MM.1S (cell line): ENCODE measurements at regions not wholly inside any gene's neighbourhood (a gene's known extent, or its start where the extent isn't known, plus 50 kb on each side); places are given as distances from the start of the nearest gene placed in this dataset.

ENCODE experiments used
- DNase-seq: peaks from one replicate; pipeline ENCODE4 v3.0.0-alpha.2; 2015
- H2AFZ ChIP-seq: fragments of 300-600 bp; sonication (generic); 2 replicates; pipeline ENCODE4 v1.6.0; 2016; ENCODE audit warnings: antibody characterized with exemption, low read length
- H3F3A ChIP-seq: fragments of 300-600 bp; sonication (generic); 2 replicates; pipeline ENCODE4 v1.6.1; 2016; ENCODE audit warnings: mild to moderate bottlenecking, antibody characterized with exemption, low read length, moderate library complexity, mixed read lengths; ENCODE audit not compliant: insufficient read depth
- H3K27ac ChIP-seq: fragments of 300-600 bp; sonication (generic); 2 replicates; pipeline ENCODE4 v1.5.1; 2016; ENCODE audit warnings: mild to moderate bottlenecking, low read length
- H3K27me3 ChIP-seq: fragments of 300-600 bp; sonication (generic); replicated peaks from 2 replicates; pipeline ENCODE4 v1.6.0; 2016; ENCODE audit warnings: low read length; ENCODE audit not compliant: insufficient read depth
- H3K36me3 ChIP-seq: fragments of 300-600 bp; sonication (generic); replicated peaks from 2 replicates; pipeline ENCODE4 v1.6.1; 2016; ENCODE audit warnings: mild to moderate bottlenecking, low read length, mixed read lengths; ENCODE audit not compliant: insufficient read depth
- H3K4me1 ChIP-seq: fragments of 300-600 bp; sonication (generic); 2 replicates; pipeline ENCODE4 v1.6.1; 2016; ENCODE audit warnings: low read length, mixed read lengths
- H3K4me2 ChIP-seq: fragments of 300-600 bp; sonication (generic); 2 replicates; pipeline ENCODE4 v1.6.0; 2016; ENCODE audit warnings: low read depth, low read length
- H3K4me3 ChIP-seq: fragments of 300-600 bp; sonication (generic); 2 replicates; pipeline ENCODE4 v1.5.1; 2016; ENCODE audit warnings: low read length, mixed read lengths
- H3K79me2 ChIP-seq: fragments of 300-600 bp; sonication (generic); 2 replicates; pipeline ENCODE4 v1.6.1; 2016; ENCODE audit warnings: mixed run types, low read length, mixed read lengths
- H3K9ac ChIP-seq: fragments of 300-600 bp; sonication (generic); 2 replicates; pipeline ENCODE4 v1.6.1; 2016; ENCODE audit warnings: low read length, mixed read lengths
- H3K9me2 ChIP-seq: fragments of 300-600 bp; sonication (generic); replicated peaks from 2 replicates; pipeline ENCODE4 v1.6.1; 2016; ENCODE audit warnings: mild to moderate bottlenecking, low read length, mixed read lengths; ENCODE audit not compliant: insufficient read depth
- H3K9me3 ChIP-seq: fragments of 300-600 bp; sonication (generic); replicated peaks from 2 replicates; pipeline ENCODE4 v1.6.1; 2016; ENCODE audit warnings: mild to moderate bottlenecking, low read length, mixed read lengths; ENCODE audit not compliant: insufficient read depth
- H4K20me1 ChIP-seq: fragments of 300-600 bp; sonication (generic); 2 replicates; pipeline ENCODE4 v1.6.1; 2016; ENCODE audit warnings: mild to moderate bottlenecking, low read length, moderate library complexity, mixed read lengths; ENCODE audit not compliant: insufficient read depth
- CTCF ChIP-seq: fragments of 300-600 bp; sonication (generic); IDR thresholded peaks from 2 replicates; pipeline ENCODE4 v1.5.1; 2016; ENCODE audit warnings: antibody characterized with exemption, low read length, mixed read lengths
- EZH2 ChIP-seq: fragments of 300-600 bp; sonication (generic); optimal IDR thresholded peaks from 2 replicates; pipeline ENCODE3; 2017; ENCODE audit warnings: low read depth, mild to moderate bottlenecking, antibody characterized with exemption, low read length, mixed read lengths
- EZH2phosphoT487 ChIP-seq: fragments of 300-600 bp; sonication (generic); IDR thresholded peaks from 2 replicates; pipeline ENCODE4 v1.6.1; 2018; ENCODE audit warnings: antibody characterized with exemption, low read length

GRCh38 chr17:68812876-68813584 is 142.2 kb downstream of the ABCA8 start:
- no peaks in the 10 kb centered on the region for H3K79me2 ChIP-seq
- no peak overlapping the region for H2AFZ ChIP-seq
- H3K9me2 ChIP-seq = no peaks in the 10 kb centered on the region
- no peaks in the 10 kb centered on the region for H3F3A ChIP-seq
- no peaks in the 10 kb centered on the region for H4K20me1 ChIP-seq
- H3K4me2 ChIP-seq = no peak overlapping the region
- H3K27ac ChIP-seq = no peak overlapping the region
- DNase-seq = no peak
- no peaks in the 10 kb centered on the region for H3K36me3 ChIP-seq
- no peak overlapping the region for H3K9ac ChIP-seq
- no peaks in the 10 kb centered on the region for H3K27me3 ChIP-seq
- no peak for TF ChIP-seq EZH2phosphoT487
- no peak for TF ChIP-seq CTCF
- TF ChIP-seq EZH2 = no peak
- H3K9me3 ChIP-seq = no peaks in the 10 kb centered on the region
- H3K4me3 ChIP-seq = no peak overlapping the region
- H3K4me1 ChIP-seq = no peaks in the 10 kb centered on the region

- no peak for DNase-seq
- H3K9me2 ChIP-seq = no peaks in the 10 kb centered on the region
- no peaks in the 10 kb centered on the region for H3K27me3 ChIP-seq
- H2AFZ ChIP-seq = no peak overlapping the region
- H3F3A ChIP-seq = no peaks in the 10 kb centered on the region
- no peak overlapping the region for H3K4me2 ChIP-seq
- no peaks in the 10 kb centered on the region for H3K9me3 ChIP-seq
- H3K9ac ChIP-seq = no peak overlapping the region
- no peaks in the 10 kb centered on the region for H3K4me1 ChIP-seq
- TF ChIP-seq CTCF (no peak), EZH2phosphoT487 (no peak), EZH2 (no peak)
- H3K27ac ChIP-seq = no peak overlapping the region
- H3K4me3 ChIP-seq = no peak overlapping the region
- no peaks in the 10 kb centered on the region for H4K20me1 ChIP-seq
- no peaks in the 10 kb centered on the region for H3K79me2 ChIP-seq
- no peaks in the 10 kb centered on the region for H3K36me3 ChIP-seq
Observed at GRCh38 chr17:68809148-68809547, 146.0 kb downstream of the ABCA8 start.

GRCh38 chr17:68807998-68808772 is 147.0 kb downstream of the ABCA8 start:
- no peaks in the 10 kb centered on the region for H3F3A ChIP-seq
- H3K27ac ChIP-seq = no peak overlapping the region
- no peaks in the 10 kb centered on the region for H3K4me1 ChIP-seq
- H3K9me3 ChIP-seq = no peaks in the 10 kb centered on the region
- no peaks in the 10 kb centered on the region for H3K27me3 ChIP-seq
- no peak for TF ChIP-seq CTCF
- no peak for DNase-seq
- no peaks in the 10 kb centered on the region for H3K9me2 ChIP-seq
- no peak overlapping the region for H2AFZ ChIP-seq
- H3K79me2 ChIP-seq = no peaks in the 10 kb centered on the region
- no peak overlapping the region for H3K4me2 ChIP-seq
- no peaks in the 10 kb centered on the region for H3K36me3 ChIP-seq
- H3K9ac ChIP-seq = no peak overlapping the region
- H3K4me3 ChIP-seq = no peak overlapping the region
- H4K20me1 ChIP-seq = no peaks in the 10 kb centered on the region
